HEK293 (cell line): ENCODE measurements at regions not wholly inside any gene's neighbourhood (a gene's known extent, or its start where the extent isn't known, plus 50 kb on each side); places are given as distances from the start of the nearest gene placed in this dataset.

ENCODE experiments used
- CTCF ChIA-PET: fragments of 350-600 bp; formaldehyde crosslinking; extraction: SDS; loops from one replicate; lab custom pipeline; 2021; ENCODE audit warnings: antibody characterized with exemption; lab: Yijun Ruan, JAX
- POLR2A ChIA-PET: fragments of 300-600 bp; formaldehyde crosslinking; extraction: SDS; loops from one replicate; lab custom pipeline; 2020; ENCODE audit warnings: antibody characterized with exemption, inconsistent platforms; lab: Yijun Ruan, JAX
- H3K27ac ChIP-seq: fragments of 200-500 bp; sonication (Bioruptor generic); 2 replicates; pipeline ENCODE4 v1.5.1; 2014; ENCODE audit warnings: low read depth, low read length, control low read depth, inconsistent platforms; ENCODE audit errors: extremely low read depth
- H3K36me3 ChIP-seq, 2 experiments: fragments of 200-500 bp in 1 of 2; sonication (Bioruptor generic) in 1 of 2; 1 replicate in 1 of 2; 2 replicates in 1 of 2; pipeline ENCODE4 v1.5.1; 2014 to 2017; ENCODE audit warnings: inconsistent platforms in 2 of 2, low read length in 2 of 2; ENCODE audit not compliant: control insufficient read depth in 2 of 2, insufficient read depth in 1 of 2
- H3K4me1 ChIP-seq: fragments of 200-500 bp; sonication (Bioruptor generic); 2 replicates; pipeline ENCODE4 v1.5.1; 2014; ENCODE audit warnings: mild to moderate bottlenecking, low read length, inconsistent platforms; ENCODE audit not compliant: control insufficient read depth, insufficient read depth
- H3K4me3 ChIP-seq: 2 replicates; pipeline ENCODE4 v1.5.1; 2011; ENCODE audit warnings: low read depth, mild to moderate bottlenecking, control low read depth, low read length, moderate library complexity
- H3K9me3 ChIP-seq: fragments of 200-500 bp; sonication (Bioruptor generic); 2 replicates; pipeline ENCODE4 v1.5.1; 2014; ENCODE audit warnings: low read depth, low read length, inconsistent platforms; ENCODE audit not compliant: control insufficient read depth, insufficient read depth
- GLIS1 ChIP-seq: fragments of 450-650 bp; formaldehyde crosslinking; IDR thresholded peaks from 2 replicates; pipeline ENCODE4 v1.5.1; 2016; ENCODE audit warnings: missing biosample characterization, missing genetic modification characterization
- HOXC10 ChIP-seq: sonication (generic); formaldehyde crosslinking; IDR thresholded peaks from 2 replicates; pipeline ENCODE4 v1.8.1; 2023; ENCODE audit warnings: mild to moderate bottlenecking, missing genetic modification reagents
- KLF1 ChIP-seq: fragments of 450-650 bp; formaldehyde crosslinking; IDR thresholded peaks from 2 replicates; pipeline ENCODE4 v1.5.1; 2016; ENCODE audit warnings: missing biosample characterization, missing genetic modification characterization
- PRDM1 ChIP-seq: fragments of 450-650 bp; formaldehyde crosslinking; IDR thresholded peaks from 2 replicates; pipeline ENCODE4; 2016; ENCODE audit warnings: missing biosample characterization, missing genetic modification characterization
- SP3 ChIP-seq: fragments of 450-650 bp; formaldehyde crosslinking; IDR thresholded peaks from 2 replicates; pipeline ENCODE4 v1.5.1; 2016; ENCODE audit warnings: missing biosample characterization, missing genetic modification characterization
- ZBTB17 ChIP-seq: fragments of 450-650 bp; formaldehyde crosslinking; IDR thresholded peaks from 2 replicates; pipeline ENCODE4 v1.5.1; 2016; ENCODE audit warnings: missing biosample characterization, missing genetic modification characterization
- ZNF133 ChIP-seq: fragments of 450-650 bp; formaldehyde crosslinking; IDR thresholded peaks from 2 replicates; pipeline ENCODE4 v1.5.1; 2016; ENCODE audit warnings: missing biosample characterization, missing genetic modification characterization
- ZNF37A ChIP-seq: fragments of 450-650 bp; IDR thresholded peaks from 2 replicates; pipeline ENCODE4 v1.5.1; 2018; ENCODE audit warnings: missing biosample characterization, missing genetic modification characterization
- ZNF394 ChIP-seq: fragments of 450-650 bp; formaldehyde crosslinking; IDR thresholded peaks from 2 replicates; pipeline ENCODE4 v1.5.1; 2016; ENCODE audit warnings: missing biosample characterization, missing genetic modification characterization, mild to moderate bottlenecking, moderate library complexity, borderline replicate concordance
- ZNF473 ChIP-seq: fragments of 450-650 bp; formaldehyde crosslinking; IDR thresholded peaks from 2 replicates; pipeline ENCODE4 v1.5.1; 2017; ENCODE audit warnings: missing biosample characterization, missing genetic modification characterization
- ZNF548 ChIP-seq: fragments of 450-650 bp; formaldehyde crosslinking; IDR thresholded peaks from 2 replicates; pipeline ENCODE4 v1.5.1; 2016; ENCODE audit warnings: missing biosample characterization, missing genetic modification characterization
- ZNF621 ChIP-seq: fragments of 450-650 bp; formaldehyde crosslinking; IDR thresholded peaks from 2 replicates; pipeline ENCODE4 v1.5.1; 2017; ENCODE audit warnings: missing biosample characterization, missing genetic modification characterization
- ZNF76 ChIP-seq: fragments of 450-650 bp; formaldehyde crosslinking; IDR thresholded peaks from 2 replicates; pipeline ENCODE4; 2016; ENCODE audit warnings: low read depth, missing biosample characterization, missing genetic modification characterization, borderline replicate concordance
- ZNF830 ChIP-seq: fragments of 450-650 bp; IDR thresholded peaks from 2 replicates; pipeline ENCODE4 v1.5.0; 2018; ENCODE audit warnings: missing biosample characterization, missing genetic modification characterization, low read depth, mild to moderate bottlenecking, moderate library complexity
- TF ChIP-seq, protein P1 (sequence below): fragments of 450-650 bp; formaldehyde crosslinking; IDR thresholded peaks from 2 replicates; pipeline ENCODE4 v1.5.1; 2016; ENCODE audit warnings: missing biosample characterization, missing genetic modification characterization
- TF ChIP-seq, protein P2 (sequence below): fragments of 450-650 bp; formaldehyde crosslinking; conservative IDR thresholded peaks from 2 replicates; pipeline ENCODE4 v1.5.1; 2016; ENCODE audit warnings: low read depth, missing biosample characterization, missing genetic modification characterization
- TF ChIP-seq, protein P3 (sequence below): fragments of 450-650 bp; formaldehyde crosslinking; IDR thresholded peaks from 2 replicates; pipeline ENCODE4 v1.5.1; 2016; ENCODE audit warnings: missing biosample characterization, missing genetic modification characterization
- TF ChIP-seq, protein P4 (sequence below): fragments of 450-650 bp; formaldehyde crosslinking; IDR thresholded peaks from 2 replicates; pipeline ENCODE4 v1.5.1; 2016; ENCODE audit warnings: missing biosample characterization, missing genetic modification characterization

DNA sequence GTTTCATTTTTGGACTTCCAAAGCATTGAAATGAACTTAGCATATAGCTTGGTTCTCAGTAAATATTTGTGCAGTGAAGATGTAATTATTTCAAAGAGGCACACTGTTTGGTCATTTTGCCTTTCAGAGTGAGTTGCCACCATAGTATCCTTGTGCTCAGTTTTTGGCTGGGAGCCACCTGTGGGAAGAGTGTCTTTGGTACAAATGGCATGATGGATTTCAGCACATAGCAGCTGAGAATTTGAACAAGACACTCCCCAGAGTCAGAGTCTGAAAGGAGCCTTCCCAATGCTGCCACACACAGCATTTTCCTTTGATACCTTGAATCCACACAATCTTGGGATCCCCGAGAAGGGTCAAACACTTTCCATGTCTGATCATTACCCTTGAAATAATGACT lies 897.2 kb upstream of the ARPP21 start (continued):
- TF ChIP-seq ZNF37A (tag by site-specific recombination) = no peak
- TF ChIP-seq, protein P1, sequence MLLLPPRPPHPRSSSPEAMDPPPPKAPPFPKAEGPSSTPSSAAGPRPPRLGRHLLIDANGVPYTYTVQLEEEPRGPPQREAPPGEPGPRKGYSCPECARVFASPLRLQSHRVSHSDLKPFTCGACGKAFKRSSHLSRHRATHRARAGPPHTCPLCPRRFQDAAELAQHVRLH (tag by site-specific recombination) = no peak
- no peak for TF ChIP-seq GLIS1 (tag by site-specific recombination)

DNA sequence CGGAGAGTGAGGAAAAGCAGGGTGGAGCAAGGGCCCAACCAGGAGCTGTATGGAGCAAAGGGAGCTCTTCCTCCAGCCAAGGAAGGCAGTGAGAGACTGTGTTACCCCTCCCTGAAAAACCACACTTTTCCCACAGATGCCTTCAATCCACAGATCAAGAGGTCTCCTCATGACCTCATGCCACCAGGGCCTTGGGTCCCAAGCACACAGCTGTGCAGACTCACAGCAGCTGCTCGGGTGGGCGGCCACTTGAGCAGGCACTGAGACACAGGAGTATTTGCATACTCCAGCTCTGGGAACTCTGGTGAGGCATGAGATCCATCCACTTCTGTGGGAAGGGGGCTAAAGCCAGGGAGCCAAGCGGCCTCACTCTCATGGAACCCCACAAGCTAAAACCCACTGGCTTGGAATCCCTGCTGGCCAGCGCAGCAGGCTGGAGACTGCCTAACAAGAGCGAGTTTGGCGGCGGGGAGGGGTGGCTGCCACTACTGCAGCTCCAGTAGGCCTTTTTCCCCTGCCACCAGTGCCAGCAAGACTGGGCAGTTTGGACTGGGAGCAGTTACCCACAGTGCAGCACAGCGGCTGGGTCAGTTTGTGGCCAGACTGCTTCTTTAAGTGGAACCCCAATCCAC lies 880.6 kb upstream of the ARPP21 start:
- TF ChIP-seq KLF1 (tag by site-specific recombination) = no peak
- no peak for TF ChIP-seq ZNF548 (tag by site-specific recombination)
- TF ChIP-seq ZNF76 (tag by site-specific recombination) = no peak
- TF ChIP-seq, protein P2, sequence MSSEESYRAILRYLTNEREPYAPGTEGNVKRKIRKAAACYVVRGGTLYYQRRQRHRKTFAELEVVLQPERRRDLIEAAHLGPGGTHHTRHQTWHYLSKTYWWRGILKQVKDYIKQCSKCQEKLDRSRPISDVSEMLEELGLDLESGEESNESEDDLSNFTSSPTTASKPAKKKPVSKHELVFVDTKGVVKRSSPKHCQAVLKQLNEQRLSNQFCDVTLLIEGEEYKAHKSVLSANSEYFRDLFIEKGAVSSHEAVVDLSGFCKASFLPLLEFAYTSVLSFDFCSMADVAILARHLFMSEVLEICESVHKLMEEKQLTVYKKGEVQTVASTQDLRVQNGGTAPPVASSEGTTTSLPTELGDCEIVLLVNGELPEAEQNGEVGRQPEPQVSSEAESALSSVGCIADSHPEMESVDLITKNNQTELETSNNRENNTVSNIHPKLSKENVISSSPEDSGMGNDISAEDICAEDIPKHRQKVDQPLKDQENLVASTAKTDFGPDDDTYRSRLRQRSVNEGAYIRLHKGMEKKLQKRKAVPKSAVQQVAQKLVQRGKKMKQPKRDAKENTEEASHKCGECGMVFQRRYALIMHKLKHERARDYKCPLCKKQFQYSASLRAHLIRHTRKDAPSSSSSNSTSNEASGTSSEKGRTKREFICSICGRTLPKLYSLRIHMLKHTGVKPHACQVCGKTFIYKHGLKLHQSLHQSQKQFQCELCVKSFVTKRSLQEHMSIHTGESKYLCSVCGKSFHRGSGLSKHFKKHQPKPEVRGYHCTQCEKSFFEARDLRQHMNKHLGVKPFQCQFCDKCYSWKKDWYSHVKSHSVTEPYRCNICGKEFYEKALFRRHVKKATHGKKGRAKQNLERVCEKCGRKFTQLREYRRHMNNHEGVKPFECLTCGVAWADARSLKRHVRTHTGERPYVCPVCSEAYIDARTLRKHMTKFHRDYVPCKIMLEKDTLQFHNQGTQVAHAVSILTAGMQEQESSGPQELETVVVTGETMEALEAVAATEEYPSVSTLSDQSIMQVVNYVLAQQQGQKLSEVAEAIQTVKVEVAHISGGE (tag by site-specific recombination) = no peak
- TF ChIP-seq HOXC10 (CRISPR knock-in tag) = no peak
- no peak for TF ChIP-seq ZBTB17 (tag by site-specific recombination)
- no peak for TF ChIP-seq SP3 (tag by site-specific recombination)
- TF ChIP-seq, protein P3, sequence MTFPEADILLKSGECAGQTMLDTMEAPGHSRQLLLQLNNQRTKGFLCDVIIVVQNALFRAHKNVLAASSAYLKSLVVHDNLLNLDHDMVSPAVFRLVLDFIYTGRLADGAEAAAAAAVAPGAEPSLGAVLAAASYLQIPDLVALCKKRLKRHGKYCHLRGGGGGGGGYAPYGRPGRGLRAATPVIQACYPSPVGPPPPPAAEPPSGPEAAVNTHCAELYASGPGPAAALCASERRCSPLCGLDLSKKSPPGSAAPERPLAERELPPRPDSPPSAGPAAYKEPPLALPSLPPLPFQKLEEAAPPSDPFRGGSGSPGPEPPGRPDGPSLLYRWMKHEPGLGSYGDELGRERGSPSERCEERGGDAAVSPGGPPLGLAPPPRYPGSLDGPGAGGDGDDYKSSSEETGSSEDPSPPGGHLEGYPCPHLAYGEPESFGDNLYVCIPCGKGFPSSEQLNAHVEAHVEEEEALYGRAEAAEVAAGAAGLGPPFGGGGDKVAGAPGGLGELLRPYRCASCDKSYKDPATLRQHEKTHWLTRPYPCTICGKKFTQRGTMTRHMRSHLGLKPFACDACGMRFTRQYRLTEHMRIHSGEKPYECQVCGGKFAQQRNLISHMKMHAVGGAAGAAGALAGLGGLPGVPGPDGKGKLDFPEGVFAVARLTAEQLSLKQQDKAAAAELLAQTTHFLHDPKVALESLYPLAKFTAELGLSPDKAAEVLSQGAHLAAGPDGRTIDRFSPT = no peak
- TF ChIP-seq ZNF394 = no peak
- TF ChIP-seq ZNF133 (tag by site-specific recombination) = no peak
- TF ChIP-seq, all 188 proteins: peak for 0
- ChIA-PET POLR2A (no interaction called here), CTCF (no interaction called here)
- H3K4me1 ChIP-seq = no peaks in the 10 kb centered on the region
- H3K4me3 ChIP-seq = no peak overlapping the region
- no peak overlapping the region for H3K27ac ChIP-seq
- H3K9me3 ChIP-seq = no peaks in the 10 kb centered on the region
- no peaks in the 10 kb centered on the region for H3K36me3 ChIP-seq

DNA sequence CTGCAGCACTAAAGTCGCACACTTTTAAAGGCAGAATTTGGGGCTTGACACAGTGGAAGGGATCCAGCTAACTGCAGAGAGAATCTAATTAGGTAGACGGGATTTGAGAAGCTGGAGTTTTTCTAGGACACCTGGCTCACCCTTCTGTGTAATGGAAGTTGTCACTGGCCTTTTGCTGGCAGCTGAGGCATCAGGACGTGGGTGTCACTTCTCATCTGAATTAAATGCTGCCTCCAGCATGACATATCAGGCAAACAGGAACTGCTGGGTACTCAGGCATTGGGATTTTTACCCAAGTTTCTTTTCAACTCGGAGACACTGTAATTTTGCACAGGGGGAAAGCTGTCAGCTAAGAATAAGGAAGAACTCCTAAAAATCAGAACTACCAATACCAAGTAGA lies 861.9 kb upstream of the ARPP21 start:
- Histone ChIP-seq H3K9me3 (no peaks in the 10 kb centered on the region), H3K36me3 (no peaks in the 10 kb centered on the region), H3K4me3 (no peak overlapping the region), H3K4me1 (no peaks in the 10 kb centered on the region), H3K27ac (no peak overlapping the region)
- CTCF ChIA-PET = no interaction called here
- POLR2A ChIA-PET = no interaction called here
- no peak for TF ChIP-seq ZNF830 (tag by site-specific recombination)
- TF ChIP-seq, protein P4, sequence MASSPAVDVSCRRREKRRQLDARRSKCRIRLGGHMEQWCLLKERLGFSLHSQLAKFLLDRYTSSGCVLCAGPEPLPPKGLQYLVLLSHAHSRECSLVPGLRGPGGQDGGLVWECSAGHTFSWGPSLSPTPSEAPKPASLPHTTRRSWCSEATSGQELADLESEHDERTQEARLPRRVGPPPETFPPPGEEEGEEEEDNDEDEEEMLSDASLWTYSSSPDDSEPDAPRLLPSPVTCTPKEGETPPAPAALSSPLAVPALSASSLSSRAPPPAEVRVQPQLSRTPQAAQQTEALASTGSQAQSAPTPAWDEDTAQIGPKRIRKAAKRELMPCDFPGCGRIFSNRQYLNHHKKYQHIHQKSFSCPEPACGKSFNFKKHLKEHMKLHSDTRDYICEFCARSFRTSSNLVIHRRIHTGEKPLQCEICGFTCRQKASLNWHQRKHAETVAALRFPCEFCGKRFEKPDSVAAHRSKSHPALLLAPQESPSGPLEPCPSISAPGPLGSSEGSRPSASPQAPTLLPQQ = no peak
- no peak for TF ChIP-seq PRDM1 (tag by site-specific recombination)
- TF ChIP-seq ZNF621 (tag by site-specific recombination) = no peak
- TF ChIP-seq ZNF473 (tag by site-specific recombination) = no peak
- TF ChIP-seq, all 188 proteins: peak for 0
